Activated CD4-positive, alpha-beta T cell treated with anti-CD3 and anti-CD28 coated beads, Interleukin-2, amount 10 ng/mL, durations not matched to agents 7 days and 5 days (primary cell): ENCODE measurements at regions not wholly inside any gene's neighbourhood (a gene's known extent, or its start where the extent isn't known, plus 50 kb on each side); places are given as distances from the start of the nearest gene placed in this dataset.

Experiments
- CTCF ChIA-PET: fragments of 350-600 bp; sonication (Branson Sonifier 250); formaldehyde crosslinking; loops from one replicate; lab custom pipeline; 2021; ENCODE audit warnings: antibody characterized with exemption; lab: Charles Lee
- POLR2A ChIA-PET: fragments of 350-600 bp; sonication (Branson Sonifier 250); formaldehyde crosslinking; loops from one replicate; lab custom pipeline; 2021; ENCODE audit warnings: antibody characterized with exemption; lab: Charles Lee
- DNase-seq: peaks from one replicate; pipeline ENCODE4 v3.0.0-alpha.2; 2020
- H3K27ac Mint-ChIP-seq: one replicate; pipeline ENCODE4 v1.8.0; 2021; ENCODE audit warnings: mild to moderate bottlenecking, moderate library complexity, mixed read lengths
- H3K27me3 Mint-ChIP-seq: one replicate; pipeline ENCODE4 v1.8.0; 2021; ENCODE audit warnings: mixed read lengths
- H3K36me3 Mint-ChIP-seq: one replicate; pipeline ENCODE4 v1.8.0; 2021; ENCODE audit warnings: low read depth, mixed read lengths
- H3K4me1 Mint-ChIP-seq: one replicate; pipeline ENCODE4 v1.8.0; 2021; ENCODE audit warnings: mixed read lengths
- H3K4me3 Mint-ChIP-seq: one replicate; pipeline ENCODE4 v1.8.0; 2021; ENCODE audit warnings: mild to moderate bottlenecking, moderate library complexity, mixed read lengths
- H3K9me3 Mint-ChIP-seq: one replicate; pipeline ENCODE4 v1.8.0; 2021; ENCODE audit warnings: mixed read lengths

- no peak for DNase-seq
- ChIA-PET POLR2A (no interaction called here), CTCF (interaction anchor here (0.7 kb wide), 1 partner anchor 631 kb away, joined by 3 read pairs; no protein-coding TSS in a partner anchor)
- no peaks in the 10 kb centered on the region for H3K27me3 Mint-ChIP-seq
- no peak overlapping the region for H3K27ac Mint-ChIP-seq
- no peak overlapping the region for H3K4me3 Mint-ChIP-seq
- no peaks in the 10 kb centered on the region for H3K36me3 Mint-ChIP-seq
- no peaks in the 10 kb centered on the region for H3K4me1 Mint-ChIP-seq
- no peaks in the 10 kb centered on the region for H3K9me3 Mint-ChIP-seq
Observed at GRCh38 chr7:121774563-121774962, 98.4 kb upstream of the PTPRZ1 start.

- H3K9me3 Mint-ChIP-seq, result no peaks in the 10 kb centered on the region
- POLR2A ChIA-PET, result no interaction called here
- no peaks in the 10 kb centered on the region for H3K27me3 Mint-ChIP-seq
- no peaks in the 10 kb centered on the region for H3K36me3 Mint-ChIP-seq
- no peak for DNase-seq
- CTCF ChIA-PET, result no interaction called here
- H3K4me3 Mint-ChIP-seq, result no peak overlapping the region
- H3K4me1 Mint-ChIP-seq, result no peaks in the 10 kb centered on the region
- H3K27ac Mint-ChIP-seq, result no peak overlapping the region
Observed at GRCh38 chr7:121766676-121767075, 106.3 kb upstream of the PTPRZ1 start.

GRCh38 chr7:121761399-121761798 is 111.6 kb upstream of the PTPRZ1 start:
- no peaks in the 10 kb centered on the region for H3K4me1 Mint-ChIP-seq
- POLR2A ChIA-PET, result no interaction called here
- H3K27ac Mint-ChIP-seq, result no peak overlapping the region
- H3K9me3 Mint-ChIP-seq, result no peaks in the 10 kb centered on the region
- no peaks in the 10 kb centered on the region for H3K27me3 Mint-ChIP-seq
- H3K36me3 Mint-ChIP-seq, result no peaks in the 10 kb centered on the region
- CTCF ChIA-PET, result no interaction called here
- H3K4me3 Mint-ChIP-seq, result no peak overlapping the region
- no peak for DNase-seq

- CTCF ChIA-PET, result no interaction called here
- no peaks in the 10 kb centered on the region for H3K36me3 Mint-ChIP-seq
Observed at GRCh38 chr7:121755818-121756552, 117.0 kb upstream of the PTPRZ1 start.

GRCh38 chr7:121755286-121755685 is 117.7 kb upstream of the PTPRZ1 start:
- ChIA-PET CTCF (no interaction called here), POLR2A (no interaction called here)
- Mint-ChIP-seq H3K27ac (no peak overlapping the region), H3K4me1 (no peaks in the 10 kb centered on the region), H3K27me3 (no peaks in the 10 kb centered on the region), H3K4me3 (no peak overlapping the region), H3K36me3 (no peaks in the 10 kb centered on the region), H3K9me3 (no peaks in the 10 kb centered on the region)
- no peak for DNase-seq

More at GRCh38 chr7:121755818-121756552, 117.0 kb upstream of the PTPRZ1 start:
- H3K4me3 Mint-ChIP-seq, result no peak overlapping the region
- H3K27me3 Mint-ChIP-seq, result no peaks in the 10 kb centered on the region
- POLR2A ChIA-PET, result no interaction called here
- DNase-seq, result no peak
- no peaks in the 10 kb centered on the region for H3K9me3 Mint-ChIP-seq
- no peaks in the 10 kb centered on the region for H3K4me1 Mint-ChIP-seq
- no peak overlapping the region for H3K27ac Mint-ChIP-seq

DNA sequence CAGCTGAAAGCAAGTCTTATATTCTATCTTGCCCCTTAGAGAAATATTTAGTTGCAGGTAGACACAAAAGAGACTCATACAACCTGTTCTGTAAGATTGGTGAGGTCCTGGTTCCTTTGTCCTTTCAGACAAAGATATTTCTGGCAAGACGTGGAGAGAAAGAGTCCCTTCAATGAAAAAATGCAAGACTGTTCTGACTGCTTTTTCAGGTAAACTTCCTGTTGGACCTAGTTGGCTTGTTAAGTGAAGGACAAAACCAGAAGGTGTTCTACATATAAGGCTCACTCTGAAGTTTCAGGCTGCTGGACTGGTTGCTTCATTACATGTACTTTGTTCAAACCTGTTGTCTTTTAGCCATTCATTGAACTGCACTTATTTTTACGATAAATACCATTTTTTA is 119.0 kb upstream of the PTPRZ1 start:
- ChIA-PET POLR2A (no interaction called here), CTCF (no interaction called here)
- Mint-ChIP-seq H3K27me3 (no peaks in the 10 kb centered on the region), H3K4me1 (no peaks in the 10 kb centered on the region), H3K9me3 (no peaks in the 10 kb centered on the region), H3K27ac (no peak overlapping the region), H3K4me3 (no peak overlapping the region), H3K36me3 (no peaks in the 10 kb centered on the region)
- DNase-seq, result no peak

DNA sequence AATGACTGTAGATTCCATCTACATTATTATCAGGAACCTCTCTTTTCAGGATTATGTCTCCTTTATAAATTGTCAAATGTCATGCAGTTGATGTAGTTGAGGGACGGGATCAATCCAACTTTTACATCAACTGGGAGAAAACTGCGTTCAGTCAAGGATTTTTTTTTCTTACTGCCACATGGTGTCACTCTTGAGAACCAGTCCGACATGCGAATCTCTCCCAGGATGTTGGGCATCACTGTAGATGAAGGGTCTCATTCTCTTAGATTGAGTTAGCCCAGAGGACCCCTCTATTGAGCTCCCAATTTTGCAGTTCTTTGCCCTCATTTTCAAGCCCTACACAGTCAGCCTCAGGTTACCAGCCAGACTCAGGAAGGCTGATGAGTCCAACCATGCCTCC is 120.3 kb upstream of the PTPRZ1 start:
- POLR2A ChIA-PET, result no interaction called here
- CTCF ChIA-PET, result no interaction called here
- Mint-ChIP-seq H3K9me3 (no peaks in the 10 kb centered on the region), H3K27me3 (no peaks in the 10 kb centered on the region), H3K36me3 (no peaks in the 10 kb centered on the region), H3K27ac (no peak overlapping the region), H3K4me3 (no peak overlapping the region), H3K4me1 (no peaks in the 10 kb centered on the region)
- DNase-seq, result no peak

- no peak overlapping the region for H3K4me3 Mint-ChIP-seq
- H3K9me3 Mint-ChIP-seq, result no peaks in the 10 kb centered on the region
- POLR2A ChIA-PET, result no interaction called here
- H3K27me3 Mint-ChIP-seq, result no peaks in the 10 kb centered on the region
- H3K4me1 Mint-ChIP-seq, result no peaks in the 10 kb centered on the region
- CTCF ChIA-PET, result no interaction called here
- H3K36me3 Mint-ChIP-seq, result no peaks in the 10 kb centered on the region
- DNase-seq, result no peak
- H3K27ac Mint-ChIP-seq, result no peak overlapping the region
Observed at GRCh38 chr7:121748546-121748945, 124.4 kb upstream of the PTPRZ1 start.

DNA sequence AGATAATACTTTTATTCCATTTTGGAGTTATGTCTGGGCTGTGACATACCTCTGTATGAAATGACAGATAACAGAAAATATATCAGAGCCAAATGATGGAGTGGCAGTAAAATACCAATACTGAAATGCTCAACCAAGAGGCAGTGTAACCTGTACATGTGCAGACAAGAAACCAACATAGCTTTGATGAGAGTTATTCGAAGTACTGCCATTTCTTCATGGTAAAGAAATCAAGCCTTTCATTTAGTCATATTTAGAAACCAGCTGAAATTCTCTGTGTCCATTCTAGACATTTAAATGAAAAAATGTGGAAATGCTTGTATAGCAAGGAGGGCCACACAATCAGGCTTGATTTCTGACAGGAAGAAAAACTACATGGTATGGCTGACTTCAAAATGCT is 127.1 kb upstream of the PTPRZ1 start:
- Mint-ChIP-seq H3K4me3 (no peak overlapping the region), H3K27ac (no peak overlapping the region), H3K36me3 (no peaks in the 10 kb centered on the region), H3K27me3 (no peaks in the 10 kb centered on the region), H3K4me1 (no peaks in the 10 kb centered on the region), H3K9me3 (no peaks in the 10 kb centered on the region)
- ChIA-PET CTCF (no interaction called here), POLR2A (no interaction called here)
- DNase-seq, result no peak

- no peak for DNase-seq
- no peak overlapping the region for H3K27ac Mint-ChIP-seq
- POLR2A ChIA-PET, result no interaction called here
- H3K9me3 Mint-ChIP-seq, result no peaks in the 10 kb centered on the region
- no peaks in the 10 kb centered on the region for H3K27me3 Mint-ChIP-seq
- no peaks in the 10 kb centered on the region for H3K4me1 Mint-ChIP-seq
- no peak overlapping the region for H3K4me3 Mint-ChIP-seq
- CTCF ChIA-PET, result no interaction called here
- no peaks in the 10 kb centered on the region for H3K36me3 Mint-ChIP-seq
Observed at GRCh38 chr7:121744877-121745276, 128.1 kb upstream of the PTPRZ1 start.

GRCh38 chr7:121744319-121744718 is 128.6 kb upstream of the PTPRZ1 start:
- H3K27me3 Mint-ChIP-seq, result no peaks in the 10 kb centered on the region
- H3K4me3 Mint-ChIP-seq, result no peak overlapping the region
- ChIA-PET CTCF (no interaction called here), POLR2A (no interaction called here)
- H3K4me1 Mint-ChIP-seq, result no peaks in the 10 kb centered on the region
- DNase-seq, result no peak
- H3K9me3 Mint-ChIP-seq, result no peaks in the 10 kb centered on the region
- no peak overlapping the region for H3K27ac Mint-ChIP-seq
- no peaks in the 10 kb centered on the region for H3K36me3 Mint-ChIP-seq

DNA sequence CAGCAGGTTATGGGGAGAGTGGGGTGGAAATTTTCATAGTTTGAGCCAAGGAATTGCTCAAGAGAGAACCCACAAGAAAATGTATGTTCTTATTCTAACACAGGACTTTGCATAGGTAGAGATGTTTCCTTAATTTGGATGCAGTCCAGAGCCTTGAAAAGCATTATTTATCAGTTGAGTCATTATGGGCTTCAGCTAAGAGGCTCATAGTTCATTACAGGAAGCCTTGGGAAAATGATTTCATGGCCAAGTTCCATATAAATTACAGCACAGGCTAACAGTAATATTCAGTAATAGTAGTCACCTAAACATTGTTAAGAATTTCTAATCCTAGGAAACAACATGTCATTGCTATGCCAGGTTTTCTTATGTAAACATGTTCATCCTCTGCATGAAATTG is 131.1 kb upstream of the PTPRZ1 start:
- Mint-ChIP-seq H3K9me3 (no peaks in the 10 kb centered on the region), H3K4me3 (no peak overlapping the region), H3K36me3 (no peaks in the 10 kb centered on the region), H3K27me3 (no peaks in the 10 kb centered on the region), H3K4me1 (no peaks in the 10 kb centered on the region), H3K27ac (no peak overlapping the region)
- DNase-seq, result no peak
- POLR2A ChIA-PET, result no interaction called here
- CTCF ChIA-PET, result no interaction called here

DNA sequence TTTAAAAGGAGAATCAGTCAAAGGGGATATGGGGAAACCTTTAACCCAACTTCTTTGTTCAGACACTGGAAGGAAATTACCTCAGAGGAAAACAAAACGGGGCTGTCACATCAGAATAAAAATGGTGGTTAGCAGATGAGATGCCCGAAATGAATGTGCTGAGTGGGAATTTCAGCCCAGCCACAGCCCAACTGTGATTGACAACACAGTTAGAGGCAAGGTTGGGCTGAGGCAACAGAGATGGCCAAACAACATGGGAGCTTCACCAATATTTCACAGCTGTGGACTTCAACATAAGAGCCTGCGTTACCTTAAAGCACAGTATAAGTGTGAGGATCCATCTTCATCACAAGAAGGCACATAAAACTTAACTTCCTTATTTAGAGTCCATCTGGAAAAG is 133.5 kb upstream of the PTPRZ1 start:
- H3K27me3 Mint-ChIP-seq, result no peaks in the 10 kb centered on the region
- no peak overlapping the region for H3K4me3 Mint-ChIP-seq
- no peaks in the 10 kb centered on the region for H3K4me1 Mint-ChIP-seq
- no peaks in the 10 kb centered on the region for H3K9me3 Mint-ChIP-seq
- no peaks in the 10 kb centered on the region for H3K36me3 Mint-ChIP-seq
- ChIA-PET CTCF (no interaction called here), POLR2A (no interaction called here)
- H3K27ac Mint-ChIP-seq, result no peak overlapping the region
- no peak for DNase-seq

GRCh38 chr7:121730869-121731268 is 142.1 kb upstream of the PTPRZ1 start:
- Mint-ChIP-seq H3K27ac (no peak overlapping the region), H3K4me3 (no peak overlapping the region), H3K27me3 (no peaks in the 10 kb centered on the region), H3K4me1 (no peaks in the 10 kb centered on the region), H3K9me3 (peaks cover 6% of the 10 kb centered on the region), H3K36me3 (no peaks in the 10 kb centered on the region)
- ChIA-PET POLR2A (no interaction called here), CTCF (no interaction called here)
- no peak for DNase-seq
